Liver (tissue), 8 donors: ENCODE measurements at regions not wholly inside any gene's neighbourhood (a gene's known extent, or its start where the extent isn't known, plus 50 kb on each side); places are given as distances from the start of the nearest gene placed in this dataset.

ENCODE experiments used
- DNase-seq: peaks from one replicate; pipeline ENCODE4 v3.0.0-alpha.2; 2017; ENCODE audit warnings: low spot score
- H3K27ac ChIP-seq, 2 donors: one replicate each; pipeline ENCODE4 v1.7.0; 2013; ENCODE audit warnings: inconsistent platforms in 2 of 2, low read length in 2 of 2, control low read depth in 1 of 2, low read depth in 1 of 2, mild to moderate bottlenecking in 1 of 2
- H3K27me3 ChIP-seq, 4 donors: one replicate each; pipeline versions ENCODE4 v1.6.1 to v1.7.0; 2013; ENCODE audit warnings: low read length in 3 of 4, inconsistent platforms in 1 of 4, mild to moderate bottlenecking in 1 of 4, moderate library complexity in 1 of 4; ENCODE audit not compliant: control insufficient read depth in 4 of 4, insufficient read depth in 4 of 4
- H3K36me3 ChIP-seq, 4 donors: one replicate each; pipeline versions ENCODE4 v1.6.1 to v1.7.0; 2013; ENCODE audit warnings: low read length in 3 of 4, mild to moderate bottlenecking in 3 of 4, low read depth in 1 of 4, moderate library complexity in 1 of 4; ENCODE audit not compliant: control insufficient read depth in 4 of 4, insufficient read depth in 3 of 4
- H3K4me1 ChIP-seq, 4 donors: one replicate each; pipeline versions ENCODE4 v1.6.1 to v1.7.0; 2013; ENCODE audit warnings: low read length in 3 of 4, mild to moderate bottlenecking in 3 of 4, moderate library complexity in 1 of 4; ENCODE audit not compliant: control insufficient read depth in 4 of 4, insufficient read depth in 4 of 4
- H3K4me3 ChIP-seq, 3 donors: one replicate each; pipeline versions ENCODE4 v1.6.1 to v1.7.0; 2013; ENCODE audit warnings: low read length in 3 of 3, control low read depth in 1 of 3, low read depth in 1 of 3, mild to moderate bottlenecking in 1 of 3
- H3K9ac ChIP-seq, 2 donors: one replicate each; pipeline ENCODE4 v1.7.0; 2013; ENCODE audit warnings: low read length in 2 of 2, mild to moderate bottlenecking in 2 of 2, moderate library complexity in 2 of 2, control low read depth in 1 of 2, low read depth in 1 of 2
- H3K9me3 ChIP-seq, 4 donors: one replicate each; pipeline versions ENCODE4 v1.6.1 to v1.7.0; 2013; ENCODE audit warnings: low read length in 3 of 4; ENCODE audit not compliant: control insufficient read depth in 4 of 4
- EGR1 ChIP-seq, 2 donors: IDR thresholded peaks; 2 replicates each; pipeline ENCODE4 v1.6.1; 2016 to 2018; ENCODE audit warnings: antibody characterized with exemption in 2 of 2, low read depth in 2 of 2
- FOXA1 ChIP-seq: IDR thresholded peaks from 2 replicates; pipeline ENCODE4 v1.6.1; 2016; ENCODE audit warnings: antibody characterized with exemption
- FOXA2 ChIP-seq: IDR thresholded peaks from 2 replicates; pipeline ENCODE4 v1.6.1; 2016; ENCODE audit warnings: antibody characterized with exemption
- GABPA ChIP-seq, 2 donors: IDR thresholded peaks in 1 of 2; conservative IDR thresholded peaks in 1 of 2; 2 replicates each; pipeline ENCODE4 v1.6.1; 2016; ENCODE audit warnings: antibody characterized with exemption in 2 of 2, mild to moderate bottlenecking in 1 of 2, moderate library complexity in 1 of 2
- HNF4A ChIP-seq, 2 donors: conservative IDR thresholded peaks; 2 replicates each; pipeline ENCODE4 v1.6.1; 2016; ENCODE audit warnings: antibody characterized with exemption in 2 of 2, mild to moderate bottlenecking in 2 of 2
- HNF4G ChIP-seq: IDR thresholded peaks from 2 replicates; pipeline ENCODE4 v1.6.1; 2016; ENCODE audit warnings: antibody characterized with exemption
- JUND ChIP-seq, 2 donors: IDR thresholded peaks; 2 replicates each; pipeline ENCODE4 v1.6.1; 2016; ENCODE audit warnings: antibody characterized with exemption in 2 of 2
- NR2F2 ChIP-seq: IDR thresholded peaks from 2 replicates; pipeline ENCODE4 v1.6.1; 2016; ENCODE audit warnings: antibody characterized with exemption
- RAD21 ChIP-seq, 2 donors: IDR thresholded peaks; 2 replicates each; pipeline ENCODE4 v1.6.1; 2016; ENCODE audit warnings: antibody characterized with exemption in 2 of 2, mild to moderate bottlenecking in 2 of 2
- RXRA ChIP-seq, 2 donors: IDR thresholded peaks; 2 replicates each; pipeline ENCODE4 v1.6.1; 2017 to 2018; ENCODE audit warnings: antibody characterized with exemption in 2 of 2, mild to moderate bottlenecking in 1 of 2
- SP1 ChIP-seq: IDR thresholded peaks from 2 replicates; pipeline ENCODE4 v1.6.1; 2018; ENCODE audit warnings: antibody characterized with exemption, mild to moderate bottlenecking
- TAF1 ChIP-seq: conservative IDR thresholded peaks from 2 replicates; pipeline ENCODE4 v1.6.1; 2016; ENCODE audit warnings: antibody characterized with exemption, mild to moderate bottlenecking
- YY1 ChIP-seq: IDR thresholded peaks from 2 replicates; pipeline ENCODE4 v1.6.1; 2016; ENCODE audit warnings: antibody characterized with exemption, mild to moderate bottlenecking
- WGBS: extraction: QIAGEN DNeasy Blood & Tissue Kit; methylation state at CpG from one replicate; pipeline ENCODE4 v1.1.7; 2013; 5-methylcytosine and 5-hydroxymethylcytosine counted together
- TF ChIP-seq, protein P1 (sequence below): IDR thresholded peaks from 2 replicates; pipeline ENCODE4 v1.6.1; 2016; ENCODE audit warnings: antibody characterized with exemption
- TF ChIP-seq, protein P2 (sequence below): IDR thresholded peaks from 2 replicates; pipeline ENCODE4 v1.6.1; 2016; ENCODE audit warnings: antibody characterized with exemption
- TF ChIP-seq, protein P3 (sequence below): fragments of 150-350 bp; IDR thresholded peaks from 2 replicates; pipeline ENCODE4 v1.5.1; 2017; ENCODE audit warnings: improper control_type of control experiment, low read depth, low read length; ENCODE audit not compliant: missing input control
- TF ChIP-seq, protein P4 (sequence below): IDR thresholded peaks from 2 replicates; pipeline ENCODE4 v1.6.1; 2016; ENCODE audit warnings: antibody characterized with exemption
- donor health status: healthy.
- donor health status: healthy.
- donor health status: healthy.
- donor health status: healthy.
- donor health status: healthy.

DNA sequence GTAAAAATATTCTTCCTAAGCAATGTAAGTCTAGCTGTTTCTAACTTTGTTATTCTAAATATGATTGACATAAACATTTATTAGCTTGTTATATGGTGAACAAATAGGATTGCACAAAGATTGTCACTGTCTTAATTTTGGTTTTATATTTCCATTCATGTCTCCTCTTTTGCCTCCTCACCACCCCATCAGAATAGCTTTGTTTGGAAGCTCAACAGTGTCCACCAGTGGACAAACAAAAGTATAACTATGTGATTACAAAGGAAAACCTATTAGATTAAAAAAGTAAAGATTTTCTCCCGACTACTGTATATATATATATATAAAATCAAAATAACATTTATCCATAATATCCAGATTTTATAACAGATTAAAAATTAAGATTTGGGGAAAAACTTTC, 468.2 kb downstream of the ZIC3 start:
- TF ChIP-seq GABPA (IDR thresholded peaks at IDR 0.05 in 1 of 2, conservative IDR thresholded peaks at IDR 0.05 in 1 of 2) (no peak), SP1 (no peak), RXRA (IDR thresholded peaks at IDR 0.05) (no peak), TAF1 (no peak), HNF4G (no peak), FOXA2 (no peak), RAD21 (IDR thresholded peaks at IDR 0.05) (no peak), NR2F2 (no peak), EGR1 (IDR thresholded peaks at IDR 0.05; ENCODE audit: low read depth in 2 of 2) (no peak), JUND (IDR thresholded peaks at IDR 0.05) (no peak)
- TF ChIP-seq, protein P1, sequence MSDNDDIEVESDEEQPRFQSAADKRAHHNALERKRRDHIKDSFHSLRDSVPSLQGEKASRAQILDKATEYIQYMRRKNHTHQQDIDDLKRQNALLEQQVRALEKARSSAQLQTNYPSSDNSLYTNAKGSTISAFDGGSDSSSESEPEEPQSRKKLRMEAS, result no peak
- TF ChIP-seq, protein P2, sequence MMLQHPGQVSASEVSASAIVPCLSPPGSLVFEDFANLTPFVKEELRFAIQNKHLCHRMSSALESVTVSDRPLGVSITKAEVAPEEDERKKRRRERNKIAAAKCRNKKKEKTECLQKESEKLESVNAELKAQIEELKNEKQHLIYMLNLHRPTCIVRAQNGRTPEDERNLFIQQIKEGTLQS, result no peak
- TF ChIP-seq, protein P3, sequence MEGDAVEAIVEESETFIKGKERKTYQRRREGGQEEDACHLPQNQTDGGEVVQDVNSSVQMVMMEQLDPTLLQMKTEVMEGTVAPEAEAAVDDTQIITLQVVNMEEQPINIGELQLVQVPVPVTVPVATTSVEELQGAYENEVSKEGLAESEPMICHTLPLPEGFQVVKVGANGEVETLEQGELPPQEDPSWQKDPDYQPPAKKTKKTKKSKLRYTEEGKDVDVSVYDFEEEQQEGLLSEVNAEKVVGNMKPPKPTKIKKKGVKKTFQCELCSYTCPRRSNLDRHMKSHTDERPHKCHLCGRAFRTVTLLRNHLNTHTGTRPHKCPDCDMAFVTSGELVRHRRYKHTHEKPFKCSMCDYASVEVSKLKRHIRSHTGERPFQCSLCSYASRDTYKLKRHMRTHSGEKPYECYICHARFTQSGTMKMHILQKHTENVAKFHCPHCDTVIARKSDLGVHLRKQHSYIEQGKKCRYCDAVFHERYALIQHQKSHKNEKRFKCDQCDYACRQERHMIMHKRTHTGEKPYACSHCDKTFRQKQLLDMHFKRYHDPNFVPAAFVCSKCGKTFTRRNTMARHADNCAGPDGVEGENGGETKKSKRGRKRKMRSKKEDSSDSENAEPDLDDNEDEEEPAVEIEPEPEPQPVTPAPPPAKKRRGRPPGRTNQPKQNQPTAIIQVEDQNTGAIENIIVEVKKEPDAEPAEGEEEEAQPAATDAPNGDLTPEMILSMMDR, result no peak
- Histone ChIP-seq H3K4me1 (no peaks in the 10 kb centered on the region), H3K27me3 (no peaks in the 10 kb centered on the region), H3K9ac (no peak overlapping the region), H3K4me3 (no peak overlapping the region), H3K36me3 (no peaks in the 10 kb centered on the region), H3K27ac (no peak overlapping the region), H3K9me3 (no peaks in the 10 kb centered on the region)
- WGBS, result 41% methylated on average over 1 of the region's 1 CpG
- no peak for DNase-seq

DNA sequence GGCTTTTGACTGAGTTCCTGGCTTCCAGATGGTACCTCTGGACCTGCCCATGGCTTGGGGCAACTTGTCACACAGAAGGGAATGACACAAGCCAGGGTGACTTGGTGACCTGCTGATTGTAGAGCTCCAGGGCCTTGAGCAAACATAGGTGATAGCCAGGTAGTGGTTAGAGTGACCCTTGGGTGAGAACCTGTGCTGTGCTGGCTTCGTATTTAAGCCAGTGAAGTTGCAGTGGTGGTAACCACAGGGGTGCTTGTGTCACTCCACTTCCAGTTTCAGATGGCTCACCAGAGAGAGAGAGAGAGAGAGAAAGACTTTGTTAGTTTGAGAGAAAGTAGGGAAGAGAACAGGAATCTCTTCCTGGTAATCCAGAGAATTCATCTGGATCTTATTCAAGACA, 471.6 kb downstream of the ZIC3 start:
- WGBS, result 47% methylated on average over 1 of the region's 1 CpG
- no peaks in the 10 kb centered on the region for H3K27me3 ChIP-seq
- TF ChIP-seq RXRA (IDR thresholded peaks at IDR 0.05), result no peak
- TF ChIP-seq HNF4A (conservative IDR thresholded peaks at IDR 0.05), result no peak
- no peak for TF ChIP-seq JUND (IDR thresholded peaks at IDR 0.05)
- TF ChIP-seq, protein P1, result no peak
- TF ChIP-seq, protein P4, sequence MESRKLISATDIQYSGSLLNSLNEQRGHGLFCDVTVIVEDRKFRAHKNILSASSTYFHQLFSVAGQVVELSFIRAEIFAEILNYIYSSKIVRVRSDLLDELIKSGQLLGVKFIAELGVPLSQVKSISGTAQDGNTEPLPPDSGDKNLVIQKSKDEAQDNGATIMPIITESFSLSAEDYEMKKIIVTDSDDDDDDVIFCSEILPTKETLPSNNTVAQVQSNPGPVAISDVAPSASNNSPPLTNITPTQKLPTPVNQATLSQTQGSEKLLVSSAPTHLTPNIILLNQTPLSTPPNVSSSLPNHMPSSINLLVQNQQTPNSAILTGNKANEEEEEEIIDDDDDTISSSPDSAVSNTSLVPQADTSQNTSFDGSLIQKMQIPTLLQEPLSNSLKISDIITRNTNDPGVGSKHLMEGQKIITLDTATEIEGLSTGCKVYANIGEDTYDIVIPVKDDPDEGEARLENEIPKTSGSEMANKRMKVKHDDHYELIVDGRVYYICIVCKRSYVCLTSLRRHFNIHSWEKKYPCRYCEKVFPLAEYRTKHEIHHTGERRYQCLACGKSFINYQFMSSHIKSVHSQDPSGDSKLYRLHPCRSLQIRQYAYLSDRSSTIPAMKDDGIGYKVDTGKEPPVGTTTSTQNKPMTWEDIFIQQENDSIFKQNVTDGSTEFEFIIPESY, result no peak
- no peak for TF ChIP-seq FOXA1
- TF ChIP-seq SP1, result no peak
- no peak for TF ChIP-seq FOXA2
- TF ChIP-seq, protein P2, result no peak
- TF ChIP-seq NR2F2, result no peak
- no peak for TF ChIP-seq YY1
- no peak overlapping the region for H3K27ac ChIP-seq
- no peaks in the 10 kb centered on the region for H3K4me1 ChIP-seq
- peaks cover 0 to 4% (median 0%) of the 10 kb centered on the region in 4 donors for H3K9me3 ChIP-seq
- no peak overlapping the region for H3K9ac ChIP-seq
- H3K4me3 ChIP-seq, result no peak overlapping the region
- no peaks in the 10 kb centered on the region for H3K36me3 ChIP-seq
- no peak for DNase-seq
